ENCODE measurements at regions not wholly inside any gene's neighbourhood (a gene's known extent, or its start where the extent isn't known, plus 50 kb on each side); places are given as distances from the start of the nearest gene placed in this dataset.

- Histone ChIP-seq H3K9me3 (ENCODE audit: control insufficient read depth, low read length) (no peaks in the 10 kb centered on the region), H3K4me1 (no peaks in the 10 kb centered on the region), H3K27ac (no peak overlapping the region), H3K79me2 (no peaks in the 10 kb centered on the region), H3K4me3 (ENCODE audit: low read depth, low read length) (no peak overlapping the region), H2AFZ (peak overlapping the region; percentile 53), H3K9ac (no peak overlapping the region), H3K27me3 (ENCODE audit: control insufficient read depth, insufficient read depth, low read length) (no peaks in the 10 kb centered on the region), H3K4me2 (ENCODE audit: low read length) (no peak overlapping the region), H3K36me3 (ENCODE audit: control insufficient read depth, insufficient read depth, low read length) (no peaks in the 10 kb centered on the region)
- peak; percentile 90 for TF ChIP-seq CTCF (IDR thresholded peaks at IDR 0.05)
Observed at GRCh38 chr6:44655412-44656342, 268.2 kb downstream of the CDC5L start.

- Histone ChIP-seq H3K79me2 (no peaks in the 10 kb centered on the region), H2AFZ (no peak overlapping the region), H3K9me3 (ENCODE audit: control insufficient read depth, low read length) (no peaks in the 10 kb centered on the region), H3K4me3 (ENCODE audit: low read depth, low read length) (no peak overlapping the region), H3K27ac (no peak overlapping the region), H3K4me1 (no peaks in the 10 kb centered on the region), H3K36me3 (ENCODE audit: control insufficient read depth, insufficient read depth, low read length) (no peaks in the 10 kb centered on the region), H3K9ac (no peak overlapping the region), H3K4me2 (ENCODE audit: low read length) (no peak overlapping the region), H3K27me3 (ENCODE audit: control insufficient read depth, insufficient read depth, low read length) (no peaks in the 10 kb centered on the region)
- no peak for TF ChIP-seq CTCF (IDR thresholded peaks at IDR 0.05)
Observed at GRCh38 chr6:44656691-44657090, 269.2 kb downstream of the CDC5L start.

GRCh38 chr6:44657206-44657819 lies 269.8 kb downstream of the CDC5L start:
- Histone ChIP-seq H3K9ac (no peak overlapping the region), H3K36me3 (ENCODE audit: control insufficient read depth, insufficient read depth, low read length) (no peaks in the 10 kb centered on the region), H3K9me3 (ENCODE audit: control insufficient read depth, low read length) (no peaks in the 10 kb centered on the region), H2AFZ (no peak overlapping the region), H3K4me1 (no peaks in the 10 kb centered on the region), H3K27me3 (ENCODE audit: control insufficient read depth, insufficient read depth, low read length) (no peaks in the 10 kb centered on the region), H3K4me2 (ENCODE audit: low read length) (no peak overlapping the region), H3K4me3 (ENCODE audit: low read depth, low read length) (no peak overlapping the region), H3K79me2 (no peaks in the 10 kb centered on the region), H3K27ac (no peak overlapping the region)
- no peak for TF ChIP-seq CTCF (IDR thresholded peaks at IDR 0.05)

GRCh38 chr6:44658571-44658970 lies 271.1 kb downstream of the CDC5L start:
- H3K27ac ChIP-seq: no peak overlapping the region
- H3K36me3 ChIP-seq (ENCODE audit: control insufficient read depth, insufficient read depth, low read length): no peaks in the 10 kb centered on the region
- H3K4me1 ChIP-seq: no peaks in the 10 kb centered on the region
- H3K27me3 ChIP-seq (ENCODE audit: control insufficient read depth, insufficient read depth, low read length): no peaks in the 10 kb centered on the region
- no peak overlapping the region for H3K9ac ChIP-seq
- no peaks in the 10 kb centered on the region for H3K79me2 ChIP-seq
- H3K9me3 ChIP-seq (ENCODE audit: control insufficient read depth, low read length): no peaks in the 10 kb centered on the region
- H3K4me3 ChIP-seq (ENCODE audit: low read depth, low read length): no peak overlapping the region
- no peak overlapping the region for H3K4me2 ChIP-seq (ENCODE audit: low read length)
- TF ChIP-seq CTCF (IDR thresholded peaks at IDR 0.05): no peak
- H2AFZ ChIP-seq: no peak overlapping the region
